ENCODE measurements at regions not wholly inside any gene's neighbourhood (a gene's known extent, or its start where the extent isn't known, plus 50 kb on each side); places are given as distances from the start of the nearest gene placed in this dataset.

- Histone ChIP-seq H3K4me3 (no peak overlapping the region), H3K4me1 (no peaks in the 10 kb centered on the region), H3K27me3 (no peaks in the 10 kb centered on the region), H3K9ac (ENCODE audit: low read depth in 2 of 2, low read length in 2 of 2) (no peak overlapping the region), H3K36me3 (no peaks in the 10 kb centered on the region), H3K27ac (no peak overlapping the region), H3K9me3 (no peaks in the 10 kb centered on the region)
- no peak for DNase-seq
- intact Hi-C loops (cut with DNase I) = no loop called here
- TF ChIP-seq CTCF (IDR thresholded peaks at IDR 0.05) = no peak
Observed at GRCh38 chr11:112611771-112612170, 349.4 kb upstream of the NCAM1 start.

- Histone ChIP-seq H3K27me3 (no peaks in the 10 kb centered on the region), H3K9me3 (no peaks in the 10 kb centered on the region), H3K4me1 (no peaks in the 10 kb centered on the region), H3K9ac (ENCODE audit: low read depth in 2 of 2, low read length in 2 of 2) (no peak overlapping the region), H3K4me3 (no peak overlapping the region), H3K36me3 (no peaks in the 10 kb centered on the region), H3K27ac (no peak overlapping the region)
- TF ChIP-seq CTCF (IDR thresholded peaks at IDR 0.05) = no peak
- intact Hi-C loops (cut with DNase I) = no loop called here
- no peak for DNase-seq
Observed at GRCh38 chr11:112612250-112612849, 348.9 kb upstream of the NCAM1 start.

GRCh38 chr11:112613051-112613972 lies 347.9 kb upstream of the NCAM1 start:
- Histone ChIP-seq H3K9ac (ENCODE audit: low read depth in 2 of 2, low read length in 2 of 2) (no peak overlapping the region), H3K4me1 (no peaks in the 10 kb centered on the region), H3K4me3 (no peak overlapping the region), H3K36me3 (no peaks in the 10 kb centered on the region), H3K9me3 (no peaks in the 10 kb centered on the region), H3K27me3 (no peaks in the 10 kb centered on the region), H3K27ac (no peak overlapping the region)
- TF ChIP-seq CTCF (IDR thresholded peaks at IDR 0.05) = no peak
- no peak for DNase-seq
- intact Hi-C loops (cut with DNase I) = no loop called here

- no peak overlapping the region for H3K9ac ChIP-seq (ENCODE audit: low read depth in 2 of 2, low read length in 2 of 2)
- H3K36me3 ChIP-seq = no peaks in the 10 kb centered on the region
- no peaks in the 10 kb centered on the region for H3K27me3 ChIP-seq
- no peak overlapping the region for H3K4me3 ChIP-seq
- DNase-seq = no peak
- no peak overlapping the region for H3K27ac ChIP-seq
- H3K4me1 ChIP-seq = no peaks in the 10 kb centered on the region
- no peaks in the 10 kb centered on the region for H3K9me3 ChIP-seq
- TF ChIP-seq CTCF (IDR thresholded peaks at IDR 0.05) = no peak
- intact Hi-C loops (cut with DNase I) = no loop called here
Observed at GRCh38 chr11:112614605-112615004, 346.6 kb upstream of the NCAM1 start.

GRCh38 chr11:112615238-112615637 lies 346.0 kb upstream of the NCAM1 start:
- no peaks in the 10 kb centered on the region for H3K36me3 ChIP-seq
- no peak overlapping the region for H3K9ac ChIP-seq (ENCODE audit: low read depth in 2 of 2, low read length in 2 of 2)
- no peak overlapping the region for H3K4me3 ChIP-seq
- no peak for TF ChIP-seq CTCF (IDR thresholded peaks at IDR 0.05)
- no peaks in the 10 kb centered on the region for H3K27me3 ChIP-seq
- no peak overlapping the region for H3K27ac ChIP-seq
- intact Hi-C loops (cut with DNase I) = no loop called here
- no peaks in the 10 kb centered on the region for H3K4me1 ChIP-seq
- H3K9me3 ChIP-seq = no peaks in the 10 kb centered on the region
- no peak for DNase-seq

Data from colonic mucosa (tissue), 4 donors.